ENCODE measurements at regions not wholly inside any gene's neighbourhood (a gene's known extent, or its start where the extent isn't known, plus 50 kb on each side); places are given as distances from the start of the nearest gene placed in this dataset.
"Not testable (repeated sequence)": the region's sequence is repeated elsewhere in the genome, so short reads cannot be mapped to it uniquely, and the experiment has no call there.

GRCh38 chr13:55159765-55160164, 1981.0 kb upstream of the PRR20A start:
- DNase-seq: no peak
- TF ChIP-seq EP300 (IDR thresholded peaks at IDR 0.05): no peak
- no peak for TF ChIP-seq POLR2AphosphoS5 (IDR thresholded peaks at IDR 0.05)
- TF ChIP-seq CTCF (IDR thresholded peaks at IDR 0.05): no peak
- TF ChIP-seq POLR2A (IDR thresholded peaks at IDR 0.05): no peak
- H3K27me3 ChIP-seq: no peaks in the 10 kb centered on the region
- no peak overlapping the region for H3K27ac ChIP-seq
- intact Hi-C loops (cut with DNase I): no loop called here
- no peaks in the 10 kb centered on the region for H3K36me3 ChIP-seq
- H3K9me3 ChIP-seq: peaks cover 0 to 5% (median 0%) of the 10 kb centered on the region in 4 donors
- WGBS, 2 donors: 71 to 75% methylated on average over 4 of the region's 4 CpGs
- no peak overlapping the region for H3K4me3 ChIP-seq
- H3K4me1 ChIP-seq: no peaks in the 10 kb centered on the region

GRCh38 chr13:55160867-55161266, 1979.9 kb upstream of the PRR20A start:
- intact Hi-C loops (cut with DNase I): no loop called here
- no peak overlapping the region for H3K27ac ChIP-seq
- WGBS, 2 donors: 30 to 49% methylated on average over 3 of the region's 3 CpGs
- H3K4me1 ChIP-seq: no peaks in the 10 kb centered on the region
- TF ChIP-seq POLR2AphosphoS5 (IDR thresholded peaks at IDR 0.05): no peak
- no peak for TF ChIP-seq EP300 (IDR thresholded peaks at IDR 0.05)
- TF ChIP-seq CTCF (IDR thresholded peaks at IDR 0.05): no peak
- TF ChIP-seq POLR2A (IDR thresholded peaks at IDR 0.05): no peak
- H3K27me3 ChIP-seq: no peaks in the 10 kb centered on the region
- no peaks in the 10 kb centered on the region for H3K36me3 ChIP-seq
- H3K4me3 ChIP-seq: no peak overlapping the region
- H3K9me3 ChIP-seq: peaks cover 0 to 5% (median 0%) of the 10 kb centered on the region in 4 donors
- no peak for DNase-seq

GRCh38 chr13:55178582-55178981, 1962.1 kb upstream of the PRR20A start:
- H3K27me3 ChIP-seq; H3K36me3 ChIP-seq; H3K9me3 ChIP-seq; H3K4me1 ChIP-seq; DNase-seq; H3K27ac ChIP-seq; intact Hi-C loops (cut with DNase I); H3K4me3 ChIP-seq: not testable (repeated sequence)
- WGBS, 2 donors: 88 to 97% methylated on average over 1 of the region's 1 CpG

- H3K36me3 ChIP-seq: no peaks in the 10 kb centered on the region
- TF ChIP-seq POLR2A (IDR thresholded peaks at IDR 0.05): no peak
- no peak for TF ChIP-seq EP300 (IDR thresholded peaks at IDR 0.05)
- TF ChIP-seq POLR2AphosphoS5 (IDR thresholded peaks at IDR 0.05): no peak
- TF ChIP-seq CTCF (IDR thresholded peaks at IDR 0.05): no peak
- H3K9me3 ChIP-seq: no peaks in the 10 kb centered on the region
- H3K27ac ChIP-seq: no peak overlapping the region
- no peak overlapping the region for H3K4me3 ChIP-seq
- DNase-seq: no peak
- no peaks in the 10 kb centered on the region for H3K27me3 ChIP-seq
- WGBS, 2 donors: 46 to 60% methylated on average over 2 of the region's 2 CpGs
- intact Hi-C loops (cut with DNase I): no loop called here
- no peaks in the 10 kb centered on the region for H3K4me1 ChIP-seq
Observed at GRCh38 chr13:55190996-55191395, 1949.7 kb upstream of the PRR20A start.

GRCh38 chr13:55199134-55199533, 1941.6 kb upstream of the PRR20A start:
- Histone ChIP-seq H3K4me3 (no peak overlapping the region), H3K9me3 (peaks cover 0 to 5% (median 3%) of the 10 kb centered on the region in 4 donors), H3K4me1 (no peaks in the 10 kb centered on the region), H3K27ac (no peak overlapping the region), H3K36me3 (no peaks in the 10 kb centered on the region), H3K27me3 (no peaks in the 10 kb centered on the region)
- intact Hi-C loops (cut with DNase I): no loop called here
- DNase-seq: no peak
- TF ChIP-seq POLR2A (IDR thresholded peaks at IDR 0.05) (no peak), CTCF (IDR thresholded peaks at IDR 0.05) (no peak), POLR2AphosphoS5 (IDR thresholded peaks at IDR 0.05) (no peak), EP300 (IDR thresholded peaks at IDR 0.05) (no peak)

All from sigmoid colon (tissue), 6 donors.